Spleen (tissue), 11 donors: ENCODE measurements at regions not wholly inside any gene's neighbourhood (a gene's known extent, or its start where the extent isn't known, plus 50 kb on each side); places are given as distances from the start of the nearest gene placed in this dataset.
"Not testable (repeated sequence)": the region's sequence is repeated elsewhere in the genome, so short reads cannot be mapped to it uniquely, and the experiment has no call there.

Source experiments
- DNase-seq: peaks from one replicate; pipeline ENCODE4 v3.0.0-alpha.2; 2020
- H3K27ac ChIP-seq, 8 donors: fragments of 200-600 bp; sonication (generic) in 7 of 8; 1 replicate in 4 of 8; 2 replicates in 4 of 8; pipeline versions ENCODE4 v1.5.0 to v1.8.0; 2016 to 2021; ENCODE audit warnings: inconsistent platforms in 4 of 8, mild to moderate bottlenecking in 4 of 8, moderate library complexity in 1 of 8
- H3K27me3 ChIP-seq, 7 donors: fragments of 200-600 bp; sonication (generic) in 6 of 7; replicated peaks in 1 of 7; 1 replicate in 4 of 7; 2 replicates in 3 of 7; pipeline versions ENCODE4 v1.5.0 to v1.8.0; 2016 to 2021; ENCODE audit warnings: inconsistent platforms in 3 of 7, mild to moderate bottlenecking in 1 of 7
- H3K36me3 ChIP-seq, 6 donors: fragments of 200-600 bp; sonication (generic) in 5 of 6; 1 replicate in 4 of 6; 2 replicates in 2 of 6; pipeline versions ENCODE4 v1.5.0 to v1.8.0; 2016 to 2021; ENCODE audit warnings: inconsistent platforms in 2 of 6
- H3K4me1 ChIP-seq, 6 donors: fragments of 200-600 bp; sonication (generic) in 5 of 6; 1 replicate in 3 of 6; 2 replicates in 3 of 6; pipeline versions ENCODE4 v1.5.0 to v1.8.0; 2016 to 2021; ENCODE audit warnings: inconsistent platforms in 3 of 6
- H3K4me3 ChIP-seq, 8 donors: fragments of 200-600 bp; sonication (generic) in 7 of 8; 1 replicate in 4 of 8; 2 replicates in 4 of 8; pipeline versions ENCODE4 v1.5.0 to v1.8.0; 2016 to 2021; ENCODE audit warnings: inconsistent platforms in 4 of 8, mild to moderate bottlenecking in 4 of 8, moderate library complexity in 2 of 8
- H3K9me3 ChIP-seq, 8 donors: fragments of 200-600 bp; sonication (generic) in 7 of 8; 1 replicate in 4 of 8; 2 replicates in 4 of 8; pipeline versions ENCODE4 v1.5.0 to v1.8.0; 2016 to 2021; ENCODE audit warnings: inconsistent platforms in 4 of 8
- CTCF ChIP-seq, 11 experiments: fragments of 200-600 bp in 7 of 11; fragments of 450-650 bp in 4 of 11; sonication (generic) in 4 of 11; IDR thresholded peaks in 8 of 11; conservative IDR thresholded peaks in 3 of 11; 1 replicate in 7 of 11; 2 replicates in 4 of 11; pipeline versions ENCODE4 v1.4.0 to v1.8.0; 2016 to 2021; ENCODE audit warnings: antibody characterized with exemption in 11 of 11, inconsistent platforms in 4 of 11, mild to moderate bottlenecking in 1 of 11
- POLR2A ChIP-seq, 3 donors: fragments of 450-650 bp; IDR thresholded peaks; one replicate each; pipeline ENCODE4 v1.5.1; 2017; ENCODE audit warnings: antibody characterized with exemption in 3 of 3, mild to moderate bottlenecking in 1 of 3
- POLR2AphosphoS5 ChIP-seq, 3 donors: sonication (generic); formaldehyde crosslinking; IDR thresholded peaks; one replicate each; pipeline ENCODE4 v1.5.1; 2017; ENCODE audit warnings: antibody characterized with exemption in 3 of 3
- WGBS, 5 donors: extraction: QIAGEN DNeasy Blood & Tissue Kit in 3 of 5; methylation state at CpG; one replicate each; pipeline versions ENCODE4 v1.1.5 to v1.1.7; 2013 to 2018; 5-methylcytosine and 5-hydroxymethylcytosine counted together
- intact Hi-C: fragments of 100-400 bp; cut with DNase I; formaldehyde crosslinking; loops from one replicate; pipeline ENCODE4 v1.15.0; 2023; ENCODE audit warnings: low total_unique reads
- donor health status: healthy with polysubstance abuse.
- donor health status: DM: no; HTN: no; CAD: no; lungs with moderate emphysema.
- donor health status: DM: no; HTN: no; CAD: no.
- donor health status: Bipolar disorder and iron deficiency.
- donor health status: healthy.
- donor health status: DM: no; HTN: no; CAD: no.
- donor health status: DM: yes; HTN: yes; CAD: no.

DNA sequence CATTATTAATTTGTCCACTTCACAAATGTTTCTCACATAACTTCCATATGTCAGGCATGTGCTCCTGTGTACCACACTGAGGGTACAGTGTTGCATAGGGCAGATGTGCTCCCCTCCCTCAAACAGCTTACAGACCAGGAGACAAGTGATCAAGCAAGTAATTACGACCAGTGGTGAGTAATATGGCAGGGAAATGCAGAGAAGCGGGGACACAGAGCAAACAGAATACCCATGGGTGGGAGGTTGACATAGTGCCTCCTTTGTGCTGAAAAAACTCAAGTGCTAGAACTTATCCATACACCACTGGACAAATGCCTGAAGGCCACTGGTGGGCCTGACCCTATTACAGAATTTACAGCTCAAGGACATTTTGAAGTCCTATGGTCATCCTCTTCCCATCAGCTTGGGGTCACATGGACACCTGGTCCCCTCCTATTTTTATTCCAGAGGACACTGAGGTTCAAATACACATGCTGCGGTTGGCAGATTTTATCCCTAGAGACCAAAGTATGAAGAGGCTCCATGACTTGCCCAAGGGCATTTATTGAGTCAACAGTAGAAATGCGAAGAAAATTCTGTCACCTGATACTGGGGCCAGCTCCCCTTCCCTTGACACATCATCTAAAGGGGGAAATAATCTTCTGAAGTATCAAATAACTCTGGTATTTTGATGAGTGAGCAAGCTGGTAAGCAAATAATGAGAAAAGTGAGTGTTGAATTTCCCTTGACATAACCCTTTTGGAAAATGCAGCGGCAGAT is 116.6 kb downstream of the QRSL1 start:
- Histone ChIP-seq H3K9me3 (peaks cover 0 to 7% (median 0%) of the 10 kb centered on the region in 8 donors), H3K4me3 (no peak overlapping the region), H3K36me3 (no peaks in the 10 kb centered on the region), H3K27me3 (no peaks in the 10 kb centered on the region), H3K27ac (no peak overlapping the region), H3K4me1 (no peaks in the 10 kb centered on the region)
- intact Hi-C loops, result no loop called here
- no peak for TF ChIP-seq CTCF (IDR thresholded peaks at IDR 0.05 in 8 of 11, conservative IDR thresholded peaks at IDR 0.05 in 3 of 11)
- TF ChIP-seq POLR2A (IDR thresholded peaks at IDR 0.05), result no peak
- TF ChIP-seq POLR2AphosphoS5 (IDR thresholded peaks at IDR 0.05), result no peak
- 87 to 90% (median 87%) methylated on average over 5 of the region's 5 CpGs for WGBS, 5 donors
- DNase-seq, result no peak

- Histone ChIP-seq H3K9me3 (peaks cover 0 to 7% (median 0%) of the 10 kb centered on the region in 8 donors), H3K4me1 (no peaks in the 10 kb centered on the region), H3K36me3 (no peaks in the 10 kb centered on the region), H3K27me3 (no peaks in the 10 kb centered on the region), H3K27ac (no peak overlapping the region), H3K4me3 (no peak overlapping the region)
- WGBS, 5 donors, result 69 to 84% (median 79%) methylated on average over 3 of the region's 3 CpGs
- intact Hi-C loops, result no loop called here
- DNase-seq, result no peak
- TF ChIP-seq POLR2A (IDR thresholded peaks at IDR 0.05), result no peak
- no peak for TF ChIP-seq CTCF (IDR thresholded peaks at IDR 0.05 in 8 of 11, conservative IDR thresholded peaks at IDR 0.05 in 3 of 11)
- no peak for TF ChIP-seq POLR2AphosphoS5 (IDR thresholded peaks at IDR 0.05)
Measured at GRCh38 chr6:106745197-106745770, 115.9 kb downstream of the QRSL1 start.

- Histone ChIP-seq H3K27me3 (no peaks in the 10 kb centered on the region), H3K36me3 (no peaks in the 10 kb centered on the region), H3K27ac (no peak overlapping the region), H3K9me3 (peaks cover 0 to 7% (median 0%) of the 10 kb centered on the region in 8 donors), H3K4me3 (no peak overlapping the region), H3K4me1 (peaks cover 0 to 5% (median 0%) of the 10 kb centered on the region in 6 donors)
- intact Hi-C loops, result no loop called here
- DNase-seq, result no peak
- TF ChIP-seq CTCF (IDR thresholded peaks at IDR 0.05 in 8 of 11, conservative IDR thresholded peaks at IDR 0.05 in 3 of 11), result no peak
- TF ChIP-seq POLR2AphosphoS5 (IDR thresholded peaks at IDR 0.05), result no peak
- TF ChIP-seq POLR2A (IDR thresholded peaks at IDR 0.05), result no peak
- WGBS, 5 donors, result 67 to 81% (median 74%) methylated on average over 2 of the region's 2 CpGs
Measured at GRCh38 chr6:106744781-106745180, 115.4 kb downstream of the QRSL1 start.

DNA sequence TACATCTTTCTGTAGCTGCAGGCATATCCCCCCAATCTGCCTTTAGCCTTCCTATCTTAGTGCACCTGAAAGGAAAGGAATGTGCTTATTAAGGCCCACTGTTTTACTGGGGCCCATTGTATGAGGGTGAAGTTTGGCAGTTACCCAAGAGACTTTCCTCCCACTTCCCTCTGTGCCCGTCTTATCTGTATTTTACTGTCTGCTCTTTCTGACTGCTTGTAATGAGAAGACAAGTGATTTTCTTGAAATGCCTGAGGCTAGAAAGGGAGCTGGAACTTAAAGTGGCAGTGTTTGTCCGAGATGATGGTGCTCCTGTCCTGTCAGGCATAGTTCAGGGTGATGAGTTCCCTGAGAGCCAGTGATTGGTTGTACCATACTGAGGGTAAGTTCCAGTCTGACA is 114.7 kb downstream of the QRSL1 start:
- 34 to 47% (median 36%) methylated on average over 2 of the region's 2 CpGs for WGBS, 5 donors
- peaks cover 0 to 12% (median 0%) of the 10 kb centered on the region in 6 donors for H3K4me1 ChIP-seq

More for the DNA sequence above, 114.7 kb downstream of the QRSL1 start:
- H3K27me3 ChIP-seq, H3K4me3 ChIP-seq, intact Hi-C loops, H3K36me3 ChIP-seq, DNase-seq, H3K9me3 ChIP-seq, H3K27ac ChIP-seq: not testable (repeated sequence)
